GM23338 (cell line): ENCODE measurements at regions not wholly inside any gene's neighbourhood (a gene's known extent, or its start where the extent isn't known, plus 50 kb on each side); places are given as distances from the start of the nearest gene placed in this dataset.

Experiments used
- ATAC-seq: fragments of 200-7000 bp; cut with Tn5 transposase; 3 replicates; pipeline ENCODE4 v1.9.1; 2020
- DNase-seq: peaks from one replicate; pipeline ENCODE4 v3.0.0-alpha.2; 2015; ENCODE audit warnings: low spot score
- H2AFZ ChIP-seq: fragments of 200-600 bp; sonication (generic); 2 replicates; pipeline ENCODE4 v1.8.0; 2016; ENCODE audit warnings: antibody characterized with exemption, mild to moderate bottlenecking, moderate library complexity
- H3F3A ChIP-seq: fragments of 200-600 bp; sonication (generic); replicated peaks from 2 replicates; pipeline ENCODE4 v1.8.0; 2017; ENCODE audit warnings: antibody characterized with exemption, mixed run types, low read depth
- H3K27ac ChIP-seq: fragments of 200-600 bp; sonication (generic); 2 replicates; pipeline ENCODE4 v1.6.1; 2016; ENCODE audit warnings: low read depth
- H3K27me3 ChIP-seq: fragments of 200-600 bp; sonication (generic); 2 replicates; pipeline ENCODE4 v1.8.0; 2016; ENCODE audit warnings: mild to moderate bottlenecking, mixed run types, moderate library complexity; ENCODE audit not compliant: insufficient read depth
- H3K36me3 ChIP-seq: fragments of 200-600 bp; sonication (generic); 2 replicates; pipeline ENCODE4 v1.8.0; 2016; ENCODE audit warnings: mild to moderate bottlenecking; ENCODE audit not compliant: insufficient read depth
- H3K4me1 ChIP-seq: fragments of 200-600 bp; sonication (generic); 2 replicates; pipeline ENCODE4 v1.8.0; 2016; ENCODE audit warnings: mild to moderate bottlenecking, moderate library complexity; ENCODE audit not compliant: insufficient read depth
- H3K4me2 ChIP-seq: fragments of 200-600 bp; sonication (generic); 2 replicates; pipeline ENCODE4 v1.7.1; 2017; ENCODE audit warnings: mixed run types
- H3K4me3 ChIP-seq: fragments of 200-600 bp; sonication (generic); 2 replicates; pipeline ENCODE4 v1.6.1; 2016; ENCODE audit warnings: mixed run types
- H3K79me2 ChIP-seq: fragments of 200-600 bp; sonication (generic); replicated peaks from 2 replicates; pipeline ENCODE4 v1.8.0; 2017; ENCODE audit warnings: mild to moderate bottlenecking; ENCODE audit not compliant: insufficient read depth
- H3K9me2 ChIP-seq: fragments of 200-600 bp; sonication (generic); 2 replicates; pipeline ENCODE4 v1.8.0; 2017; ENCODE audit not compliant: insufficient read depth
- H4K20me1 ChIP-seq: fragments of 200-600 bp; sonication (generic); replicated peaks from 2 replicates; pipeline ENCODE4 v1.8.0; 2017; ENCODE audit warnings: mild to moderate bottlenecking; ENCODE audit not compliant: insufficient read depth
- H3K27ac Mint-ChIP-seq: 2 replicates; pipeline ENCODE4 v1.8.0; 2020; ENCODE audit warnings: inconsistent platforms, mild to moderate bottlenecking, moderate library complexity, mixed read lengths
- H3K27me3 Mint-ChIP-seq: 3 replicates; pipeline ENCODE4 v1.8.0; 2022; ENCODE audit warnings: low read depth, mild to moderate bottlenecking, moderate library complexity, mixed read lengths, inconsistent platforms; ENCODE audit not compliant: insufficient read depth, poor library complexity
- H3K36me3 Mint-ChIP-seq: 3 replicates; pipeline ENCODE4 v1.8.0; 2021; ENCODE audit warnings: low read depth, mild to moderate bottlenecking, inconsistent platforms, moderate library complexity, mixed read lengths
- H3K4me1 Mint-ChIP-seq: 3 replicates; pipeline ENCODE4 v1.8.0; 2020; ENCODE audit warnings: mild to moderate bottlenecking, inconsistent platforms, mixed read lengths
- H3K4me3 Mint-ChIP-seq: 3 replicates; pipeline ENCODE4 v1.8.0; 2021; ENCODE audit warnings: moderate library complexity, mild to moderate bottlenecking, inconsistent platforms, mixed read lengths
- H3K9me3 Mint-ChIP-seq: 3 replicates; pipeline ENCODE4 v1.8.0; 2020; ENCODE audit warnings: moderate library complexity, mild to moderate bottlenecking, inconsistent platforms, mixed read lengths
- CREB1 ChIP-seq: fragments of 250-450 bp; sonication (Bioruptor Pico); IDR thresholded peaks from 2 replicates; pipeline ENCODE4 v1.5.0; 2020; ENCODE audit warnings: low read depth, mild to moderate bottlenecking, moderate library complexity
- CTCF ChIP-seq, 2 experiments: fragments of 200-600 bp in 1 of 2; sonication (generic) in 1 of 2; conservative IDR thresholded peaks; 2 replicates each; pipeline versions ENCODE4 v1.5.1 to v1.6.1; 2016 to 2017; ENCODE audit warnings: antibody characterized with exemption in 2 of 2, low read depth in 2 of 2, mild to moderate bottlenecking in 2 of 2, moderate library complexity in 1 of 2
- EZH2phosphoT487 ChIP-seq: fragments of 200-600 bp; sonication (generic); IDR thresholded peaks from one replicate; pipeline ENCODE4 v1.8.1; 2018; ENCODE audit warnings: antibody characterized with exemption; ENCODE audit not compliant: unreplicated experiment
- JUNB ChIP-seq: IDR thresholded peaks from one replicate; pipeline ENCODE4 v1.6.1; 2016; ENCODE audit warnings: antibody characterized with exemption; ENCODE audit not compliant: unreplicated experiment
- NANOG ChIP-seq: IDR thresholded peaks from 2 replicates; pipeline ENCODE4 v1.6.1; 2016; ENCODE audit warnings: antibody characterized with exemption, borderline replicate concordance
- POLR2AphosphoS5 ChIP-seq: IDR thresholded peaks from 2 replicates; pipeline ENCODE4 v1.6.1; 2016; ENCODE audit warnings: antibody characterized with exemption, low read depth
- ZNF114 ChIP-seq: fragments of 250-450 bp; sonication (Bioruptor Pico); IDR thresholded peaks from 2 replicates; pipeline ENCODE4 v1.5.0; 2020; ENCODE audit warnings: mild to moderate bottlenecking, moderate library complexity
- ZNF331 ChIP-seq: fragments of 250-450 bp; sonication (Bioruptor Pico); IDR thresholded peaks from 2 replicates; pipeline ENCODE4 v1.5.0; 2020; ENCODE audit warnings: low read depth, mild to moderate bottlenecking, moderate library complexity
- TF ChIP-seq, protein P1 (sequence below): IDR thresholded peaks from one replicate; pipeline ENCODE4 v1.6.1; 2018; ENCODE audit warnings: antibody characterized with exemption; ENCODE audit not compliant: unreplicated experiment

- Histone ChIP-seq H3F3A (no peaks in the 10 kb centered on the region), H3K9me2 (0 out of 2 replicates have a peak, but pooled peaks cover 5% of the 10 kb centered on the region), H3K27ac (no peak overlapping the region), H3K4me3 (no peak overlapping the region), H3K36me3 (no peaks in the 10 kb centered on the region), H2AFZ (no peak overlapping the region), H3K79me2 (no peaks in the 10 kb centered on the region), H3K27me3 (peaks cover 61% of the 10 kb centered on the region), H3K4me2 (no peak overlapping the region), H4K20me1 (no peaks in the 10 kb centered on the region), H3K4me1 (no peaks in the 10 kb centered on the region)
- Mint-ChIP-seq H3K4me3 (no peak overlapping the region), H3K9me3 (no peaks in the 10 kb centered on the region), H3K4me1 (peaks cover 8% of the 10 kb centered on the region; the same call in 2 of the 3 replicates), H3K36me3 (no peaks in the 10 kb centered on the region), H3K27me3 (peaks cover 22% of the 10 kb centered on the region), H3K27ac (no peak overlapping the region)
- no peak for ATAC-seq
- TF ChIP-seq ZNF114 (CRISPR knock-in tag): no peak
- no peak for TF ChIP-seq JUNB
- no peak for TF ChIP-seq CREB1 (CRISPR knock-in tag)
- TF ChIP-seq POLR2AphosphoS5: no peak
- TF ChIP-seq, protein P1, sequence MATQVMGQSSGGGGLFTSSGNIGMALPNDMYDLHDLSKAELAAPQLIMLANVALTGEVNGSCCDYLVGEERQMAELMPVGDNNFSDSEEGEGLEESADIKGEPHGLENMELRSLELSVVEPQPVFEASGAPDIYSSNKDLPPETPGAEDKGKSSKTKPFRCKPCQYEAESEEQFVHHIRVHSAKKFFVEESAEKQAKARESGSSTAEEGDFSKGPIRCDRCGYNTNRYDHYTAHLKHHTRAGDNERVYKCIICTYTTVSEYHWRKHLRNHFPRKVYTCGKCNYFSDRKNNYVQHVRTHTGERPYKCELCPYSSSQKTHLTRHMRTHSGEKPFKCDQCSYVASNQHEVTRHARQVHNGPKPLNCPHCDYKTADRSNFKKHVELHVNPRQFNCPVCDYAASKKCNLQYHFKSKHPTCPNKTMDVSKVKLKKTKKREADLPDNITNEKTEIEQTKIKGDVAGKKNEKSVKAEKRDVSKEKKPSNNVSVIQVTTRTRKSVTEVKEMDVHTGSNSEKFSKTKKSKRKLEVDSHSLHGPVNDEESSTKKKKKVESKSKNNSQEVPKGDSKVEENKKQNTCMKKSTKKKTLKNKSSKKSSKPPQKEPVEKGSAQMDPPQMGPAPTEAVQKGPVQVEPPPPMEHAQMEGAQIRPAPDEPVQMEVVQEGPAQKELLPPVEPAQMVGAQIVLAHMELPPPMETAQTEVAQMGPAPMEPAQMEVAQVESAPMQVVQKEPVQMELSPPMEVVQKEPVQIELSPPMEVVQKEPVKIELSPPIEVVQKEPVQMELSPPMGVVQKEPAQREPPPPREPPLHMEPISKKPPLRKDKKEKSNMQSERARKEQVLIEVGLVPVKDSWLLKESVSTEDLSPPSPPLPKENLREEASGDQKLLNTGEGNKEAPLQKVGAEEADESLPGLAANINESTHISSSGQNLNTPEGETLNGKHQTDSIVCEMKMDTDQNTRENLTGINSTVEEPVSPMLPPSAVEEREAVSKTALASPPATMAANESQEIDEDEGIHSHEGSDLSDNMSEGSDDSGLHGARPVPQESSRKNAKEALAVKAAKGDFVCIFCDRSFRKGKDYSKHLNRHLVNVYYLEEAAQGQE: no peak
- no peak for TF ChIP-seq ZNF331 (CRISPR knock-in tag)
- TF ChIP-seq EZH2phosphoT487: no peak
- TF ChIP-seq NANOG: no peak
- no peak for DNase-seq
These were observed 152.4 kb upstream of the KCTD1 start for GRCh38 chr18:26700728-26701127.

GRCh38 chr18:26700201-26700600 is 151.8 kb upstream of the KCTD1 start:
- Histone ChIP-seq H3F3A (no peaks in the 10 kb centered on the region), H3K4me1 (no peaks in the 10 kb centered on the region), H4K20me1 (no peaks in the 10 kb centered on the region), H3K4me3 (no peak overlapping the region), H3K36me3 (no peaks in the 10 kb centered on the region), H3K4me2 (no peak overlapping the region), H2AFZ (no peak overlapping the region), H3K27me3 (peaks cover 61% of the 10 kb centered on the region), H3K27ac (no peak overlapping the region), H3K79me2 (no peaks in the 10 kb centered on the region), H3K9me2 (0 out of 2 replicates have a peak, but pooled peaks cover 5% of the 10 kb centered on the region)
- Mint-ChIP-seq H3K36me3 (no peaks in the 10 kb centered on the region), H3K27ac (no peak overlapping the region), H3K9me3 (no peaks in the 10 kb centered on the region), H3K27me3 (peaks cover 22% of the 10 kb centered on the region), H3K4me3 (no peak overlapping the region), H3K4me1 (peaks cover 8% of the 10 kb centered on the region; the same call in 2 of the 3 replicates)
- ATAC-seq (no peak), DNase-seq (no peak)
- no peak for TF ChIP-seq ZNF331 (CRISPR knock-in tag)
- TF ChIP-seq, protein P1: no peak
- TF ChIP-seq CTCF (conservative IDR thresholded peaks at IDR 0.05; ENCODE audit: low read depth in 2 of 2): no peak
- no peak for TF ChIP-seq EZH2phosphoT487
- TF ChIP-seq NANOG: no peak
